SK-N-SH (cell line): ENCODE measurements at regions not wholly inside any gene's neighbourhood (a gene's known extent, or its start where the extent isn't known, plus 50 kb on each side); places are given as distances from the start of the nearest gene placed in this dataset.
A peak's percentile ranks its signal among the peaks of the same experiment; 100 is the strongest.

Source experiments
- CTCF ChIA-PET: fragments of 300-600, 350-600 bp; formaldehyde crosslinking; extraction: SDS; loops from one replicate; lab custom pipeline; 2021; lab: Yijun Ruan, JAX
- POLR2A ChIA-PET: fragments of 350-600 bp; sonication (Branson Sonifier 250); formaldehyde crosslinking; extraction: SDS; loops from one replicate; lab custom pipeline; 2020; ENCODE audit warnings: antibody characterized with exemption, inconsistent platforms; lab: Yijun Ruan, JAX
- DNase-seq: peaks from one replicate; pipeline ENCODE4 v3.0.0; 2012
- H2AFZ ChIP-seq: fragments of 200-600 bp; sonication (generic); 2 replicates; pipeline ENCODE4 v1.8.1; 2016; ENCODE audit warnings: antibody characterized with exemption, mild to moderate bottlenecking, low read depth
- H3F3A ChIP-seq: fragments of 200-600 bp; sonication (generic); replicated peaks from 2 replicates; pipeline ENCODE3; 2016; ENCODE audit warnings: antibody characterized with exemption, mild to moderate bottlenecking; ENCODE audit not compliant: insufficient read depth
- H3K27ac ChIP-seq, 2 experiments: fragments of 200-500 bp in 1 of 2; fragments of 200-600 bp in 1 of 2; sonication (Bioruptor generic) in 1 of 2; sonication (generic), shearing (Covaris generic) in 1 of 2; 2 replicates each; pipeline versions ENCODE4 v1.5.1 to v1.6.1; 2014 to 2016; ENCODE audit warnings: low read depth in 2 of 2, inconsistent platforms in 1 of 2, low read length in 1 of 2, mild to moderate bottlenecking in 1 of 2, mixed read lengths in 1 of 2
- H3K27me3 ChIP-seq: fragments of 200-600 bp; sonication (generic), shearing (Covaris generic); 2 replicates; pipeline ENCODE4 v1.6.1; 2016; ENCODE audit warnings: mixed run types; ENCODE audit not compliant: insufficient read depth
- H3K36me3 ChIP-seq, 2 experiments: fragments of 200-500 bp in 1 of 2; fragments of 200-600 bp in 1 of 2; sonication (Bioruptor generic) in 1 of 2; sonication (generic) in 1 of 2; replicated peaks in 1 of 2; 2 replicates each; pipeline versions ENCODE3 to v1.5.1; 2014 to 2016; ENCODE audit warnings: low read length in 1 of 2, mild to moderate bottlenecking in 1 of 2; ENCODE audit not compliant: insufficient read depth in 2 of 2, control insufficient read depth in 1 of 2
- H3K4me1 ChIP-seq, 2 experiments: fragments of 200-500 bp in 1 of 2; fragments of 200-600 bp in 1 of 2; sonication (Bioruptor generic) in 1 of 2; sonication (generic), shearing (Covaris generic) in 1 of 2; 2 replicates each; pipeline versions ENCODE4 v1.5.1 to v1.6.1; 2014 to 2016; ENCODE audit warnings: low read depth in 1 of 2, low read length in 1 of 2, mixed run types in 1 of 2; ENCODE audit not compliant: insufficient read depth in 2 of 2, control insufficient read depth in 1 of 2
- H3K4me2 ChIP-seq: fragments of 200-600 bp; sonication (generic), shearing (Covaris generic); 2 replicates; pipeline ENCODE4 v1.6.1; 2017; ENCODE audit warnings: mixed run types
- H3K4me3 ChIP-seq, 2 experiments: fragments of 200-500 bp in 1 of 2; fragments of 200-600 bp in 1 of 2; sonication (Bioruptor generic) in 1 of 2; sonication (generic), shearing (Covaris generic) in 1 of 2; 2 replicates each; pipeline versions ENCODE4 v1.5.1 to v1.8.1; 2014 to 2016; ENCODE audit warnings: low read depth in 2 of 2, inconsistent platforms in 1 of 2, low read length in 1 of 2, mild to moderate bottlenecking in 1 of 2, mixed read lengths in 1 of 2, moderate library complexity in 1 of 2
- H3K79me2 ChIP-seq: fragments of 200-600 bp; sonication (generic); 2 replicates; pipeline ENCODE4 v1.8.1; 2017; ENCODE audit warnings: mild to moderate bottlenecking; ENCODE audit not compliant: insufficient read depth
- H3K9ac ChIP-seq: fragments of 200-600 bp; sonication (generic); 2 replicates; pipeline ENCODE4 v1.6.1; 2017; ENCODE audit warnings: mixed run types
- H3K9me2 ChIP-seq: fragments of 200-600 bp; sonication (generic); 2 replicates; pipeline ENCODE4 v1.6.1; 2017; ENCODE audit warnings: mixed run types
- H3K9me3 ChIP-seq: fragments of 200-600 bp; sonication (generic); 2 replicates; pipeline ENCODE4 v1.6.1; 2017; ENCODE audit warnings: mixed run types, mild to moderate bottlenecking, moderate library complexity
- H4K20me1 ChIP-seq: fragments of 200-600 bp; sonication (generic); 2 replicates; pipeline ENCODE4 v1.6.1; 2017; ENCODE audit warnings: mild to moderate bottlenecking, mixed run types; ENCODE audit not compliant: insufficient read depth
- CHD2 ChIP-seq: fragments of 150-350 bp; IDR thresholded peaks from 2 replicates; pipeline ENCODE4 v1.6.1; 2018; ENCODE audit warnings: low read length; ENCODE audit not compliant: partially characterized antibody
- EP300 ChIP-seq, 2 experiments: IDR thresholded peaks; 2 replicates each; pipeline versions ENCODE4 v1.4.0 to v1.6.1; 2012; ENCODE audit warnings: borderline replicate concordance in 1 of 2, low read depth in 1 of 2, low read length in 1 of 2
- GABPA ChIP-seq: IDR thresholded peaks from 2 replicates; pipeline ENCODE4 v1.4.0; 2012; ENCODE audit warnings: low read depth, mild to moderate bottlenecking
- PBX3 ChIP-seq: IDR thresholded peaks from 2 replicates; pipeline ENCODE4; 2012
- POLR2AphosphoS5 ChIP-seq: IDR thresholded peaks from 2 replicates; pipeline ENCODE4 v1.6.1; 2012; ENCODE audit warnings: low read depth, low read length
- RFX5 ChIP-seq: IDR thresholded peaks from 2 replicates; pipeline ENCODE4 v1.6.1; 2012; ENCODE audit warnings: mild to moderate bottlenecking, improper control_type of control experiment, low read length
- RXRA ChIP-seq: IDR thresholded peaks from 2 replicates; pipeline ENCODE4 v1.4.0; 2012; ENCODE audit warnings: low read depth, mild to moderate bottlenecking, borderline replicate concordance
- TAF1 ChIP-seq: IDR thresholded peaks from 2 replicates; pipeline ENCODE4 v1.6.1; 2012; ENCODE audit warnings: low read depth, mild to moderate bottlenecking, low read length, moderate library complexity, borderline replicate concordance
- YY1 ChIP-seq: IDR thresholded peaks from 2 replicates; pipeline ENCODE4 v1.4.0; 2012; ENCODE audit warnings: low read depth, mild to moderate bottlenecking
- ZBTB33 ChIP-seq: IDR thresholded peaks from 2 replicates; pipeline ENCODE4 v1.4.0; 2012; ENCODE audit warnings: low read depth, borderline replicate concordance
- WGBS: methylation state at CpG from one replicate; pipeline ENCODE4 v1.1.6; 2017; ENCODE audit warnings: low lambda C conversion rate; 5-methylcytosine and 5-hydroxymethylcytosine counted together

- no peak for DNase-seq
- Histone ChIP-seq H3K9me2 (no peaks in the 10 kb centered on the region), H3K9me3 (no peaks in the 10 kb centered on the region), H2AFZ (no peak overlapping the region), H3K27me3 (no peaks in the 10 kb centered on the region), H3K9ac (no peak overlapping the region), H3F3A (peaks cover 15% of the 10 kb centered on the region), H3K4me3 (no peak overlapping the region), H3K4me1 (peaks cover 0 to 13% of the 10 kb centered on the region in 2 experiments; a peak in 2 of 4 replicates), H3K27ac (no peak overlapping the region), H3K4me2 (no peak overlapping the region), H3K36me3 (no peaks in the 10 kb centered on the region), H3K79me2 (no peaks in the 10 kb centered on the region), H4K20me1 (no peaks in the 10 kb centered on the region)
- POLR2A ChIA-PET, result no interaction called here
- CTCF ChIA-PET, result no interaction called here
- no peak for TF ChIP-seq YY1
- TF ChIP-seq EP300 (IDR thresholded peaks at IDR 0.05; ENCODE audit: borderline replicate concordance in 1 of 2, low read depth in 1 of 2, low read length in 1 of 2), result no peak
- no peak for TF ChIP-seq TAF1
- TF ChIP-seq POLR2AphosphoS5, result no peak
- no peak for TF ChIP-seq CHD2
- TF ChIP-seq RXRA, result no peak
- TF ChIP-seq PBX3, result no peak
- 93% methylated on average over 15 of the region's 21 CpGs for WGBS
Measured at GRCh38 chr12:116459011-116459875, 99.9 kb upstream of the MAP1LC3B2 start.

- Histone ChIP-seq H3K27me3 (no peaks in the 10 kb centered on the region), H3K4me1 (peaks cover 0 to 13% of the 10 kb centered on the region in 2 experiments; a peak in 2 of 4 replicates), H3K79me2 (no peaks in the 10 kb centered on the region), H3K9ac (no peak overlapping the region), H3K9me3 (no peaks in the 10 kb centered on the region), H3F3A (peaks cover 15% of the 10 kb centered on the region), H3K36me3 (no peaks in the 10 kb centered on the region), H3K4me2 (no peak overlapping the region), H2AFZ (peak overlapping the region; percentile 29; the same call in 1 of the 2 replicates), H3K4me3 (no peak overlapping the region), H3K27ac (no peak overlapping the region), H4K20me1 (no peaks in the 10 kb centered on the region), H3K9me2 (no peaks in the 10 kb centered on the region)
- TF ChIP-seq ZBTB33 (no peak), YY1 (no peak), RFX5 (peak; percentile 92), GABPA (no peak)
- CTCF ChIA-PET, result no interaction called here
- no peak for DNase-seq
- POLR2A ChIA-PET, result no interaction called here
- WGBS, result 80% methylated on average over 16 of the region's 17 CpGs
Measured at GRCh38 chr12:116459916-116460663, 99.1 kb upstream of the MAP1LC3B2 start.
